ENCODE measurements at regions not wholly inside any gene's neighbourhood (a gene's known extent, or its start where the extent isn't known, plus 50 kb on each side); places are given as distances from the start of the nearest gene placed in this dataset.
"Not testable (repeated sequence)": the region's sequence is repeated elsewhere in the genome, so short reads cannot be mapped to it uniquely, and the experiment has no call there.

GRCh38 chr14:28151926-28152325 lies 614.7 kb upstream of the FOXG1 start:
- DNase-seq: no peak
- H3K4me3 Mint-ChIP-seq: no peak overlapping the region
- no peaks in the 10 kb centered on the region for H3K4me1 Mint-ChIP-seq (ENCODE audit: low read depth)
- no peaks in the 10 kb centered on the region for H3K36me3 Mint-ChIP-seq (ENCODE audit: low read depth)
- no peaks in the 10 kb centered on the region for H3K27me3 Mint-ChIP-seq
- no peak overlapping the region for H3K27ac Mint-ChIP-seq
- peaks cover 17% of the 10 kb centered on the region for H3K9me3 Mint-ChIP-seq

- H3K4me1 Mint-ChIP-seq (ENCODE audit: low read depth): no peaks in the 10 kb centered on the region
- no peaks in the 10 kb centered on the region for H3K27me3 Mint-ChIP-seq
- no peak overlapping the region for H3K4me3 Mint-ChIP-seq
- H3K9me3 Mint-ChIP-seq: peaks cover 20% of the 10 kb centered on the region
- DNase-seq: no peak
- H3K27ac Mint-ChIP-seq: no peak overlapping the region
- H3K36me3 Mint-ChIP-seq (ENCODE audit: low read depth): no peaks in the 10 kb centered on the region
These were observed 614.0 kb upstream of the FOXG1 start for GRCh38 chr14:28152453-28153044.

- no peak for DNase-seq
- H3K27ac Mint-ChIP-seq: no peak overlapping the region
- peaks cover 16% of the 10 kb centered on the region for H3K9me3 Mint-ChIP-seq
- no peak overlapping the region for H3K4me3 Mint-ChIP-seq
- H3K4me1 Mint-ChIP-seq (ENCODE audit: low read depth): no peaks in the 10 kb centered on the region
- H3K36me3 Mint-ChIP-seq (ENCODE audit: low read depth): no peaks in the 10 kb centered on the region
- no peaks in the 10 kb centered on the region for H3K27me3 Mint-ChIP-seq
These were observed 609.2 kb upstream of the FOXG1 start for GRCh38 chr14:28157289-28157869.

- no peaks in the 10 kb centered on the region for H3K27me3 Mint-ChIP-seq
- H3K36me3 Mint-ChIP-seq (ENCODE audit: low read depth): no peaks in the 10 kb centered on the region
- H3K9me3 Mint-ChIP-seq: peaks cover 15% of the 10 kb centered on the region
- H3K27ac Mint-ChIP-seq: no peak overlapping the region
- DNase-seq: no peak
- no peaks in the 10 kb centered on the region for H3K4me1 Mint-ChIP-seq (ENCODE audit: low read depth)
- no peak overlapping the region for H3K4me3 Mint-ChIP-seq
These were observed 608.4 kb upstream of the FOXG1 start for GRCh38 chr14:28157887-28158791.

GRCh38 chr14:28161040-28161439 lies 605.5 kb upstream of the FOXG1 start:
- peaks cover 6% of the 10 kb centered on the region for H3K9me3 Mint-ChIP-seq
- H3K27ac Mint-ChIP-seq: no peak overlapping the region
- no peaks in the 10 kb centered on the region for H3K4me1 Mint-ChIP-seq (ENCODE audit: low read depth)
- H3K36me3 Mint-ChIP-seq (ENCODE audit: low read depth): no peaks in the 10 kb centered on the region
- no peak overlapping the region for H3K4me3 Mint-ChIP-seq
- DNase-seq: no peak
- H3K27me3 Mint-ChIP-seq: no peaks in the 10 kb centered on the region

GRCh38 chr14:28163233-28163632 lies 603.4 kb upstream of the FOXG1 start:
- no peaks in the 10 kb centered on the region for H3K27me3 Mint-ChIP-seq
- H3K9me3 Mint-ChIP-seq: peaks cover 2% of the 10 kb centered on the region

GRCh38 chr14:28163897-28164296 lies 602.7 kb upstream of the FOXG1 start:
- no peak for DNase-seq
- Mint-ChIP-seq H3K27me3 (no peaks in the 10 kb centered on the region), H3K4me3 (no peak overlapping the region), H3K4me1 (ENCODE audit: low read depth) (no peaks in the 10 kb centered on the region), H3K36me3 (ENCODE audit: low read depth) (no peaks in the 10 kb centered on the region), H3K27ac (no peak overlapping the region), H3K9me3 (peaks cover 5% of the 10 kb centered on the region)

More at GRCh38 chr14:28163233-28163632, 603.4 kb upstream of the FOXG1 start:
- no peak for DNase-seq
- Mint-ChIP-seq H3K36me3 (ENCODE audit: low read depth) (no peaks in the 10 kb centered on the region), H3K4me1 (ENCODE audit: low read depth) (no peaks in the 10 kb centered on the region), H3K27ac (no peak overlapping the region), H3K4me3 (no peak overlapping the region)

GRCh38 chr14:28187902-28188830 lies 578.4 kb upstream of the FOXG1 start:
- not testable (repeated sequence) for H3K36me3 Mint-ChIP-seq (ENCODE audit: low read depth); H3K27ac Mint-ChIP-seq; H3K27me3 Mint-ChIP-seq; H3K4me3 Mint-ChIP-seq; DNase-seq; H3K4me1 Mint-ChIP-seq (ENCODE audit: low read depth); H3K9me3 Mint-ChIP-seq

- Mint-ChIP-seq H3K27ac (no peak overlapping the region), H3K4me1 (ENCODE audit: low read depth) (no peaks in the 10 kb centered on the region), H3K27me3 (no peaks in the 10 kb centered on the region), H3K9me3 (peaks cover 7% of the 10 kb centered on the region), H3K36me3 (ENCODE audit: low read depth) (no peaks in the 10 kb centered on the region), H3K4me3 (no peak overlapping the region)
- no peak for DNase-seq
These were observed 569.7 kb upstream of the FOXG1 start for GRCh38 chr14:28196878-28197277.

- H3K27me3 Mint-ChIP-seq: no peaks in the 10 kb centered on the region
- no peak overlapping the region for H3K4me3 Mint-ChIP-seq
- H3K4me1 Mint-ChIP-seq (ENCODE audit: low read depth): no peaks in the 10 kb centered on the region
- no peak for DNase-seq
- no peaks in the 10 kb centered on the region for H3K36me3 Mint-ChIP-seq (ENCODE audit: low read depth)
- H3K9me3 Mint-ChIP-seq: peaks cover 7% of the 10 kb centered on the region
- H3K27ac Mint-ChIP-seq: no peak overlapping the region
These were observed 546.2 kb upstream of the FOXG1 start for GRCh38 chr14:28220391-28220790.

- no peaks in the 10 kb centered on the region for H3K4me1 Mint-ChIP-seq (ENCODE audit: low read depth)
- H3K27me3 Mint-ChIP-seq: no peaks in the 10 kb centered on the region
- H3K9me3 Mint-ChIP-seq: peaks cover 47% of the 10 kb centered on the region
- no peak overlapping the region for H3K27ac Mint-ChIP-seq
- no peak overlapping the region for H3K4me3 Mint-ChIP-seq
- DNase-seq: no peak
- H3K36me3 Mint-ChIP-seq (ENCODE audit: low read depth): no peaks in the 10 kb centered on the region
These were observed 525.7 kb upstream of the FOXG1 start for GRCh38 chr14:28240909-28241308.

GRCh38 chr14:28242895-28243294 lies 523.7 kb upstream of the FOXG1 start:
- H3K4me1 Mint-ChIP-seq (ENCODE audit: low read depth): no peaks in the 10 kb centered on the region
- H3K36me3 Mint-ChIP-seq (ENCODE audit: low read depth): no peaks in the 10 kb centered on the region
- no peak for DNase-seq
- peaks cover 32% of the 10 kb centered on the region for H3K9me3 Mint-ChIP-seq
- no peaks in the 10 kb centered on the region for H3K27me3 Mint-ChIP-seq
- H3K4me3 Mint-ChIP-seq: no peak overlapping the region
- no peak overlapping the region for H3K27ac Mint-ChIP-seq

GRCh38 chr14:28243600-28243999 lies 523.0 kb upstream of the FOXG1 start:
- DNase-seq: no peak
- no peak overlapping the region for H3K27ac Mint-ChIP-seq
- H3K4me1 Mint-ChIP-seq (ENCODE audit: low read depth): no peaks in the 10 kb centered on the region
- no peaks in the 10 kb centered on the region for H3K36me3 Mint-ChIP-seq (ENCODE audit: low read depth)
- H3K4me3 Mint-ChIP-seq: no peak overlapping the region
- H3K9me3 Mint-ChIP-seq: peaks cover 26% of the 10 kb centered on the region
- H3K27me3 Mint-ChIP-seq: no peaks in the 10 kb centered on the region

GRCh38 chr14:28245216-28245615 lies 521.4 kb upstream of the FOXG1 start:
- no peaks in the 10 kb centered on the region for H3K4me1 Mint-ChIP-seq (ENCODE audit: low read depth)
- H3K36me3 Mint-ChIP-seq (ENCODE audit: low read depth): no peaks in the 10 kb centered on the region
- H3K4me3 Mint-ChIP-seq: no peak overlapping the region
- no peak overlapping the region for H3K27ac Mint-ChIP-seq
- no peak for DNase-seq
- no peaks in the 10 kb centered on the region for H3K27me3 Mint-ChIP-seq
- H3K9me3 Mint-ChIP-seq: peaks cover 27% of the 10 kb centered on the region

Measured in activated T-cell treated with anti-CD3 and anti-CD28 coated beads, Interleukin-2, amount 50 U/mL, for 24 hours (primary cell).